ENCODE measurements at regions not wholly inside any gene's neighbourhood (a gene's known extent, or its start where the extent isn't known, plus 50 kb on each side); places are given as distances from the start of the nearest gene placed in this dataset.

DNA sequence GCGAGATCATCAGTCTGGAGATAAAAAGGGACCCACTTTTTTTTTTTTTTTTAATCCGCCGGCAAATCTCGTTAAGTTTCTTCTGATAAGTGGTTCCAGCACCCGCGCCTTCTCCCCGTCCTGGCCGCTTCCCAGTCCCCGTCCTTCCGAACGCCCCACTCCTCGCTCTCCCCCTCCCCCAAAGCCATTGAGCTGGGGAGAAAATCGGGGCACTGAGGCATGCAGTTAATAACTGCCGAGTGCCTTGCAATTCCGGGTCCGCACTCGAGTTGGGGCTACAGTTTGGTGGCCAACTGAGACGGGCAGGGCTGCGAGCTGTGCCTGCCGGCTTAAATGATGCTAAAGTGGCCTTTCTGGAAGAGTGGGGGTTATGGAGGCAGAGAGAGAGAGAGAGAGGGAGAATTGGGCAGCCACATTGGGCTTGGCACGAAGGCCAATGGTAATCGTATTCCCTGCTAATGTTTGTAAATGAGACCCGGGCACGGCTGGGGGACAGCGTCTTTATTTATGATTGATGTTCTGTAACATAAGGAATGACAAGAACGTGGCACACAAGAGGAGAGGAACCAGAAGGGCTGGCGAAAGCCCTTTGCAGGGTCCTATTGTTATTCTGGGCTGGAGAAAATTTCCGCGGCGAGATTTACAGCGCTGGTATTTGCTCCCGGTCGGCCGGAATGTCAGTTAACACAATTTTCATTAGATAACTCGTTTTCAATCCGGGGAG lies 115.4 kb upstream of the MYL2 start:
- Histone ChIP-seq H3K9me3 (ENCODE audit: control insufficient read depth in 5 of 5, low read length in 5 of 5) (peaks cover 0 to 2% (median 0%) of the 10 kb centered on the region in 5 donors), H3K4me1 (ENCODE audit: control insufficient read depth in 5 of 5, insufficient read depth in 5 of 5, low read length in 5 of 5) (peaks cover 0 to 11% (median 6%) of the 10 kb centered on the region in 5 donors), H3K27ac (ENCODE audit: low read depth, low read length) (no peak overlapping the region), H3K36me3 (ENCODE audit: control insufficient read depth in 5 of 5, insufficient read depth in 5 of 5, low read length in 5 of 5) (no peaks in the 10 kb centered on the region), H3K4me3 (ENCODE audit: low read depth in 1 of 5, low read length in 5 of 5) (no peak overlapping the region), H3K27me3 (ENCODE audit: control insufficient read depth in 5 of 5, insufficient read depth in 4 of 5, low read length in 5 of 5) (peaks cover 31 to 60% (median 40%) of the 10 kb centered on the region in 5 donors), H3K9ac (ENCODE audit: low read length in 5 of 5) (no peak overlapping the region)

GRCh38 chr12:111034886-111035577 lies 114.7 kb upstream of the MYL2 start:
- Histone ChIP-seq H3K27me3 (ENCODE audit: control insufficient read depth in 5 of 5, insufficient read depth in 4 of 5, low read length in 5 of 5) (peaks cover 31 to 60% (median 40%) of the 10 kb centered on the region in 5 donors), H3K36me3 (ENCODE audit: control insufficient read depth in 5 of 5, insufficient read depth in 5 of 5, low read length in 5 of 5) (no peaks in the 10 kb centered on the region), H3K9ac (ENCODE audit: low read length in 5 of 5) (no peak overlapping the region), H3K4me3 (ENCODE audit: low read depth in 1 of 5, low read length in 5 of 5) (no peak overlapping the region), H3K4me1 (ENCODE audit: control insufficient read depth in 5 of 5, insufficient read depth in 5 of 5, low read length in 5 of 5) (peaks cover 0 to 11% (median 6%) of the 10 kb centered on the region in 5 donors), H3K27ac (ENCODE audit: low read depth, low read length) (no peak overlapping the region), H3K9me3 (ENCODE audit: control insufficient read depth in 5 of 5, low read length in 5 of 5) (no peaks in the 10 kb centered on the region)

DNA sequence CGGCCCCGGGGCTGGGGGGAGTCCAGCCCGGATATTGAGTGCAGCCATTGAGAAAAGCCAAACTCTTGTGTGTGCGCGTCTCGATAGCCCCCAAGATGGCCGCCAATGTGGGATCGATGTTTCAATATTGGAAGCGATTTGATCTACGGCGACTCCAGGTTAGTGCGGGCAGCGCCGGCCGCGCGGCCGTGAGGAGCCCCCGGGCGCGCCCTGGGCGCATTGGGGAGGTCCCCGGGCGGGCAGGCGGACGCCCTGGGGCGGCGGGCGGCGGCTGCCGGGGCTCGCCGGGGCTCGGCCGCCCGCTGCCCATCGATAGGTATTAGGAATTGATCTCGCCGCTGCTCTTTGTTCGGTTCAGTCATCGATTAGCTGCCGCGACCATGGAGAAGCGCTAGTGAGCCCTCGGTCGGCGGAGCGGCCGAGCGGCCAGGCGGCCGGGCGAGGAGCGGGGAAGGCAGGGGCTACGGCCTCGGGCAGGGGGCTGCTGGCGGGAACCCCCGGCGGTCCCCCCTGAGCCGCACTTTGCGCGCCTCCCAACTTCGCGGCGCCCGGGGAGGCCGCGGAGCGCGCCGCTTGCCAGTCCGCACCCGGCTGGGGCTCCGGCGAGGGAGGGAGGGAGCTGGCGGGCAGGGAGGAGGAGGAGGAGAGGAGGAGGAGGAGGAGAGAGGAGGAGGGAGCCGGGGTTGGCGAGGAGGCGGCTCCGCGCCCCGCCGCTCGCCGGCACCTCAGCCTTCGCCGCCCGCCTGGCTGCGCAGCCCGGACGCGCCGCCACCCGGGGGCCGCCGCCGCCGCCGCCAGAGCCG lies 113.9 kb upstream of the MYL2 start, which contains the start of gene CUX2:
CUX2 (plus strand) TSS at position 83 of the 803 bp plus-strand sequence.
- no peaks in the 10 kb centered on the region for H3K36me3 ChIP-seq (ENCODE audit: control insufficient read depth in 5 of 5, insufficient read depth in 5 of 5, low read length in 5 of 5)
- no peak within 1 kb of the TSS for H3K9ac ChIP-seq (ENCODE audit: low read length in 5 of 5)
- H3K27me3 ChIP-seq (ENCODE audit: control insufficient read depth in 5 of 5, insufficient read depth in 4 of 5, low read length in 5 of 5), result peaks cover 36 to 68% (median 43%) of the 10 kb centered on the region in 5 donors

DNA sequence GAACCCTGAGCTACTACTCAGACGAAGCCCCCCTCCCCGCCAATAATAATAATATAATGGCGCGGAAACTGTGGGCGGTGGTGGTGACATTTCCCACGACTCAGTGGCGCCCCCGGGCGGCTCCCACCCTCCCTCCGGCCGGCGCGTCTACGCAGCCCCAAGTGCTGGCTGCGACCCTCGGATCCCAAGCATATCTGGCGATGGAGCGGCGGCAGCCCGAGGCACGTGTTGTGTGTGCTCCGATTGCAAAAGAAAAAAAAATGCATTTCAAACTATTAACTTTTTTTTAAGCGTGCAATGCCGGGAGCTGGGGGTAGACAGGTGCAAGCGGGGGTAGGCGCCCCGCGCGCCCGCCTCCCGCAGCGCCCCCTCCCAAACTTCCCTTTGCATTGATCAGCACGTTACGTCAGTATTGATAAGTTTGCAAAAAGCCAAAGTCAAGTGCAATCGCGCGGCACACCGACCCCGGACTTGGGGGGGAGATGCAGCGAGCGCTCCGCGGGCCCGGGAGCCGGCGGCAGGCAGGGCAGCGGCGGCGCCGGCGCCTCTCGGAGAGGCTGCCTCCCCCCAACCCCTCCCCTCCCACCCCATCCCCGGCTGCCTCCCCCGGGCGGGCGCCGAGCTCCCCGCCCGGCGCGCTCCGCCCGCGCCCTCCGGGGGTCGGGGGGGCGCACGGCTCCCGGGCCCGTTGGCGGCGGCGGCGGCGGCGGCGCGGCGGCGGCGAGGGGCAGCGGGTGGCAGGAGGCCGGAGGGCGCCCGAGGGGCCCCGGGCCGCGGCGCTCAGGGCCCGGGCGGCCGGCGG lies 113.1 kb upstream of the MYL2 start:
- Histone ChIP-seq H3K9me3 (ENCODE audit: control insufficient read depth in 5 of 5, low read length in 5 of 5) (no peaks in the 10 kb centered on the region), H3K9ac (ENCODE audit: low read length in 5 of 5) (no peak overlapping the region), H3K27ac (ENCODE audit: low read depth, low read length) (no peak overlapping the region), H3K27me3 (ENCODE audit: control insufficient read depth in 5 of 5, insufficient read depth in 4 of 5, low read length in 5 of 5) (peaks cover 40 to 76% (median 45%) of the 10 kb centered on the region in 5 donors), H3K4me3 (ENCODE audit: low read depth in 1 of 5, low read length in 5 of 5) (no peak overlapping the region), H3K4me1 (ENCODE audit: control insufficient read depth in 5 of 5, insufficient read depth in 5 of 5, low read length in 5 of 5) (peaks cover 0 to 11% (median 6%) of the 10 kb centered on the region in 5 donors), H3K36me3 (ENCODE audit: control insufficient read depth in 5 of 5, insufficient read depth in 5 of 5, low read length in 5 of 5) (no peaks in the 10 kb centered on the region)

More for the DNA sequence above, 113.9 kb upstream of the MYL2 start, which contains the start of gene CUX2:
- no peaks in the 10 kb centered on the region for H3K9me3 ChIP-seq (ENCODE audit: control insufficient read depth in 5 of 5, low read length in 5 of 5)
- no peak within 1 kb of the TSS for H3K27ac ChIP-seq (ENCODE audit: low read depth, low read length)
- H3K4me3 ChIP-seq (ENCODE audit: low read depth in 1 of 5, low read length in 5 of 5), result no peak within 1 kb of the TSS
- peaks cover 0 to 11% (median 6%) of the 10 kb centered on the region in 5 donors for H3K4me1 ChIP-seq (ENCODE audit: control insufficient read depth in 5 of 5, insufficient read depth in 5 of 5, low read length in 5 of 5)

DNA sequence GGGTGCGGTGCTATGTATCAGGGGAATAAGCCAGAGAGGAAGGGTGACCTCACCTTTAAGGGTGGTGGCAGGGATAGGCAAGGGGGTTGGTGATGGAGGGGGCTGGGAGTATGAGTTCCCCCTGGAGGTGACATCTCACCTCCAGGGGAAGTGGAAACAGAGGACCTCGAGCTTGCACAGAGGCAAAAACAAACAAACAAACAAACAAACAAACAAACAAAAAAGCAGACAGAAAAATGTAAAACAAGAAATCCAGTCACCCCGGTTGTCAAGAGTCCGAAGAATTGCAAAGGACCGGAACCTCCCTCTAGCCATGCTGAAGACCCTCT lies 112.2 kb upstream of the MYL2 start:
- H3K27me3 ChIP-seq (ENCODE audit: control insufficient read depth in 5 of 5, insufficient read depth in 4 of 5, low read length in 5 of 5), result peaks cover 37 to 68% (median 43%) of the 10 kb centered on the region in 5 donors
- H3K9me3 ChIP-seq (ENCODE audit: control insufficient read depth in 5 of 5, low read length in 5 of 5), result no peaks in the 10 kb centered on the region
- H3K9ac ChIP-seq (ENCODE audit: low read length in 5 of 5), result no peak overlapping the region
- H3K36me3 ChIP-seq (ENCODE audit: control insufficient read depth in 5 of 5, insufficient read depth in 5 of 5, low read length in 5 of 5), result no peaks in the 10 kb centered on the region
- H3K4me3 ChIP-seq (ENCODE audit: low read depth in 1 of 5, low read length in 5 of 5), result no peak overlapping the region
- H3K27ac ChIP-seq (ENCODE audit: low read depth, low read length), result no peak overlapping the region
- H3K4me1 ChIP-seq (ENCODE audit: control insufficient read depth in 5 of 5, insufficient read depth in 5 of 5, low read length in 5 of 5), result peaks cover 0 to 11% (median 6%) of the 10 kb centered on the region in 5 donors

- no peaks in the 10 kb centered on the region for H3K9me3 ChIP-seq (ENCODE audit: control insufficient read depth in 5 of 5, low read length in 5 of 5)
- peaks cover 0 to 11% (median 6%) of the 10 kb centered on the region in 5 donors for H3K4me1 ChIP-seq (ENCODE audit: control insufficient read depth in 5 of 5, insufficient read depth in 5 of 5, low read length in 5 of 5)
- H3K27me3 ChIP-seq (ENCODE audit: control insufficient read depth in 5 of 5, insufficient read depth in 4 of 5, low read length in 5 of 5), result peaks cover 33 to 63% (median 40%) of the 10 kb centered on the region in 5 donors
- no peaks in the 10 kb centered on the region for H3K36me3 ChIP-seq (ENCODE audit: control insufficient read depth in 5 of 5, insufficient read depth in 5 of 5, low read length in 5 of 5)
- H3K4me3 ChIP-seq (ENCODE audit: low read depth in 1 of 5, low read length in 5 of 5), result no peak overlapping the region
- no peak overlapping the region for H3K27ac ChIP-seq (ENCODE audit: low read depth, low read length)
- H3K9ac ChIP-seq (ENCODE audit: low read length in 5 of 5), result no peak overlapping the region
These were observed 111.7 kb upstream of the MYL2 start for GRCh38 chr12:111031916-111032590.

DNA sequence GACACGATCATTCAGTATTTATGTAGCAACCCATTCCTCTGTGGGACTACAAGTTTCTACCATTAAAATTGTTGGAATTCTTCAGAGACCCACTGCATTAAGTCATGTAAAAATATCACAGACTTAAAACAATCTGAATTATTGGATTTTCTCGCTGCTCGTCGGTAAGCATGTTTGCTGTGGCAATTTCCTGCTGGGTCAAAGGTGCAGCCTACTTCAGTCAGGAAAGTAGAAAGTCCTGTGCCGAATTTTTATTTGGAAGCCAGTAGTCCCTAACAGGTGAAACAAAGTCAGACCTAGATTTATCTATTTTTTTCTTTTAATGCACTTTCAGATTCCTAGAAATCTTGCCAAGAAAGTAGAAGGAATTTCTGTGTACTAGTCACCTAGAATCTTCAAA lies 110.4 kb upstream of the MYL2 start:
- H3K36me3 ChIP-seq (ENCODE audit: control insufficient read depth in 5 of 5, insufficient read depth in 5 of 5, low read length in 5 of 5), result no peaks in the 10 kb centered on the region
- H3K9ac ChIP-seq (ENCODE audit: low read length in 5 of 5), result no peak overlapping the region
- H3K9me3 ChIP-seq (ENCODE audit: control insufficient read depth in 5 of 5, low read length in 5 of 5), result no peaks in the 10 kb centered on the region
- peaks cover 25 to 53% (median 31%) of the 10 kb centered on the region in 5 donors for H3K27me3 ChIP-seq (ENCODE audit: control insufficient read depth in 5 of 5, insufficient read depth in 4 of 5, low read length in 5 of 5)
- H3K4me1 ChIP-seq (ENCODE audit: control insufficient read depth in 5 of 5, insufficient read depth in 5 of 5, low read length in 5 of 5), result peaks cover 0 to 9% (median 6%) of the 10 kb centered on the region in 5 donors
- H3K27ac ChIP-seq (ENCODE audit: low read depth, low read length), result no peak overlapping the region
- no peak overlapping the region for H3K4me3 ChIP-seq (ENCODE audit: low read depth in 1 of 5, low read length in 5 of 5)

- Histone ChIP-seq H3K4me3 (ENCODE audit: low read depth in 1 of 5, low read length in 5 of 5) (no peak overlapping the region), H3K9me3 (ENCODE audit: control insufficient read depth in 5 of 5, low read length in 5 of 5) (no peaks in the 10 kb centered on the region), H3K4me1 (ENCODE audit: control insufficient read depth in 5 of 5, insufficient read depth in 5 of 5, low read length in 5 of 5) (peaks cover 0 to 8% (median 6%) of the 10 kb centered on the region in 5 donors), H3K9ac (ENCODE audit: low read length in 5 of 5) (no peak overlapping the region), H3K36me3 (ENCODE audit: control insufficient read depth in 5 of 5, insufficient read depth in 5 of 5, low read length in 5 of 5) (no peaks in the 10 kb centered on the region), H3K27me3 (ENCODE audit: control insufficient read depth in 5 of 5, insufficient read depth in 4 of 5, low read length in 5 of 5) (peaks cover 28 to 53% (median 30%) of the 10 kb centered on the region in 5 donors), H3K27ac (ENCODE audit: low read depth, low read length) (no peak overlapping the region)
These were observed 109.4 kb upstream of the MYL2 start for GRCh38 chr12:111029732-111030131.

GRCh38 chr12:111029305-111029704 lies 108.9 kb upstream of the MYL2 start:
- Histone ChIP-seq H3K27me3 (ENCODE audit: control insufficient read depth in 5 of 5, insufficient read depth in 4 of 5, low read length in 5 of 5) (peaks cover 30 to 55% (median 32%) of the 10 kb centered on the region in 5 donors), H3K9me3 (ENCODE audit: control insufficient read depth in 5 of 5, low read length in 5 of 5) (no peaks in the 10 kb centered on the region), H3K4me3 (ENCODE audit: low read depth in 1 of 5, low read length in 5 of 5) (no peak overlapping the region), H3K27ac (ENCODE audit: low read depth, low read length) (no peak overlapping the region), H3K9ac (ENCODE audit: low read length in 5 of 5) (no peak overlapping the region), H3K36me3 (ENCODE audit: control insufficient read depth in 5 of 5, insufficient read depth in 5 of 5, low read length in 5 of 5) (no peaks in the 10 kb centered on the region), H3K4me1 (ENCODE audit: control insufficient read depth in 5 of 5, insufficient read depth in 5 of 5, low read length in 5 of 5) (peaks cover 0 to 6% (median 4%) of the 10 kb centered on the region in 5 donors)

Data from subcutaneous abdominal adipose tissue (tissue), 5 donors.